Stimulated activated CD8-positive, alpha-beta memory T cell treated with anti-CD3 and anti-CD28 coated beads, Interleukin-15, amount 100 ng/mL, for 24 hours (primary cell): ENCODE measurements at regions not wholly inside any gene's neighbourhood (a gene's known extent, or its start where the extent isn't known, plus 50 kb on each side); places are given as distances from the start of the nearest gene placed in this dataset.

Experiments
- DNase-seq: peaks from one replicate; pipeline ENCODE4 v3.0.0-alpha.2; 2020; ENCODE audit warnings: low read depth

GRCh38 chr4:82031376-82031927, 342.3 kb downstream of the HNRNPD start:
- DNase-seq = no peak

- DNase-seq = no peak
Measured at GRCh38 chr4:82017680-82018079, 356.1 kb downstream of the HNRNPD start.

- DNase-seq = no peak
Measured at GRCh38 chr4:82005158-82005557, 368.6 kb downstream of the HNRNPD start.

DNA sequence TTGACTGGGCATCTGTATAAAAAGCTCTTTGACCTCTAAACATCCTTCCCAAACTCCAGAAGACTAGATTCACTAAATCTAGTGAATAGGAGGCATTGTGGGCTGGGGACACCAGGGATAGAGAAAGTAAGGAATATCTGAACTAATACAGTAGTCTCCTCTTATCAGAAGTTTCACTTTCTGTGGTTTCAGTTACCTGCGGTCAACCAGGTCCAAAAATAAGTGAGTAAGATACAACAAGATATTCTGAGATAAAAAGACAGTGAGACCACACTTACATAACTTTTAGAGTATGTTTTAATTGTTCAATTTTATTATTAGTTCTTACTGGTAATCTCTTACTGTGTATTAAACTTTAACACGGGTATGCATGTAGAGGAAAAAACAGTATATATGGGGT, 376.5 kb downstream of the HNRNPD start:
- DNase-seq = no peak

GRCh38 chr4:81990898-81991297, 382.9 kb downstream of the HNRNPD start:
- DNase-seq = no peak

DNA sequence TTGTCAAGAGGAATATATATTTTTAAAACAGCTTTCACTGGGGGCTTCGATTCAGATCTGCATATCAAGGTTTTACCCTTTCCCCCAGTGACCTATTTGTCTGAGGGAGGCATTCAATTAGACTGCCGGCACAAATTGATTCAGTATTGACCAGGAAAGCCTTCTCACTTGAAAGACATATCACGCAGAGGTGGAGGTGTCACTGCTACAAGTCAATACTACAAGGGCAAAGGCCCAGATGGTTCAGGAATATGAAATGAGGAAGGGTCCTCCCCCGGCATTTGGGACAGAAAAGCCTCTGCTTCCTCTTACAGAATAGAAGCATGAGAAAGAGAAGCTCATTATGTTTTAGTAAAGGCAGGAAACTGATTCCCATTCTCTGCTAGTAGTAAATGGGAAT, 383.6 kb downstream of the HNRNPD start:
- DNase-seq = no peak

DNA sequence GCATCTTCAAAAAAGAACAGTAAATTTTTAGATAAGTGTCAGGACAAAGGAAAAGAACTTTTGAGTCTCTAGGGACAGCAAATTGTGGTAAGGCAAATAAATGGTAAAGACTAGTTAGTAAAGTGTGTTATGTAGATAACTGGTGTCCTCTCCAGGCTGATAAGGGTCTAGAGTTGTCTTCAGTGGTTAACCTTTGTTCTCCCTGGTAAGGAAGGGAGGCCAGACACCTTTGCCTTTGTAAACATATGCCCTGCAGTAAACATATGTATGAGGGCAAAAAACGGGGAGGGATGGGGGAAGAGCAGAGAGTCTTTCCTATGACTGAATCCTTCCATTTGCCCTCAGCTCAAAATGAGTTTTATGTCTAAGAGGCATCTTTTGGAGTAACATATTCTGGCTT, 384.6 kb downstream of the HNRNPD start:
- DNase-seq = no peak

DNA sequence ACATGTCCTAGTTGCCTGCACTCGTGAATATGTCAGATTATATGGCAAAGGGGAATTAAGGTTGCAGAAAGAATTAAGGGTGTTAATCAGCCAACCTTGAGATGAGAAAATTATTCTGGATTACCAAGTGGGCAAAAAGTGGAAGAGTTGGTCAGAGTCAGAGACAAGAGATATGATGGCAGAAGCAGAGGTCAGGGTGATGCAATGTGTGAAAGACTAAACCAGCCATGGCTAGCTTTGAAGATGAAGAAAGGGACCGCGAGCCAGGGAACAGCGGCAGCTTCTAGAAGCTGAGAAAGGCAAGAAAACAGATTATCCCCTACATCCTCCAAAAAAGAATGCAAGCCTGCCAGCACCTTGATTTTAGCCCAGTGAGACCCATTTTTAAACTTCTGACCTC, 385.6 kb downstream of the HNRNPD start:
- DNase-seq = no peak

DNA sequence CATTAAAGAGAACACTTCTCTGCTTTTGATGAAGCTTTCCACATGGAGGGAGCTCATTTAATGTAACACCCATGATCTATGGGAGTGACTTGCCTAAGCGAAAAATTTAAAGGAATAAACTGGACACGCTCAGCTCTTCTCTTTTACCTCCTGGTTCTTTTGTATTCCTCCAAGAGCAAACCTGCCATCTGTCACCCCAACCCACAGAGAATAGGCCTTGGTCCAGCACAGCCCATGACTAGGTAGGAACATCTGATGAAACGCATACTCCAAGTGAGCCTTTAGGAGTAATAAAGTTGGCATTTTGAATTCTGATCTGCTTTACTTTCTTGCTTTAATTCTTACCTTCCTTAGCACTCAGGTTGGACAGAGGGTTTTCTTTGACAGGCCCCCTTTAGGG, 389.0 kb downstream of the HNRNPD start:
- no peak for DNase-seq

DNA sequence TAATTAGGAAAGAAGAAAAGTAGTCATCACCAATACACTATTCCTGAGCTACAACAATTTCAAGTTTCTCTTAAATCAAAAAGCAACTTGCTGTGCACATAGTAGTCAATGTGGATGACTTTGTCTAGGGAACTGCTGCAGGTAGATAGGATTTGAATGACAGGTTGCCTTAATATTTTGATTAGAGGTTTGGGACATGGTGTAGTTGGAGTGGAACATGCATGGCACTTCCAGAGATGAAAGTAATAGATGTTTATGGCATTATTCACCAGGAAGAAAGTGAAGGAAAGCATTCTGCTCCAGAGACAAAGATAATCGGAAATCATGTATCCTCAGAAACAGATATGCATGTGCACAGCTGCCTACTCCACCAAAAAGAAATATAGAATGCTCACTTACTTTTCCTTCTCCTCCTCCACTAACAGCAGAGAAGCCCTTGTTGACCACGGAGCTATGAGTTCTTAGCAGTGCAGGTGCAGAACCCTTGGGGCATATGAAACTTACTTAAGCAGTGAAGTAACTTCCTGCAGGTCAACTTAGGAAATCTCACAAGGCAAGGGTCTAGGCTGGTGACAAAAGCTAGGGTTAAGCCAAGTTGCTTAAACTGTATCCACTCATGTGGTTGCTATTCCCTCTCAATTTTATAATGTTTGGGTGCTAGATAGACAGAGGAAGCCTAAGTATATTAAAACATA, 390.8 kb downstream of the HNRNPD start:
- no peak for DNase-seq

DNA sequence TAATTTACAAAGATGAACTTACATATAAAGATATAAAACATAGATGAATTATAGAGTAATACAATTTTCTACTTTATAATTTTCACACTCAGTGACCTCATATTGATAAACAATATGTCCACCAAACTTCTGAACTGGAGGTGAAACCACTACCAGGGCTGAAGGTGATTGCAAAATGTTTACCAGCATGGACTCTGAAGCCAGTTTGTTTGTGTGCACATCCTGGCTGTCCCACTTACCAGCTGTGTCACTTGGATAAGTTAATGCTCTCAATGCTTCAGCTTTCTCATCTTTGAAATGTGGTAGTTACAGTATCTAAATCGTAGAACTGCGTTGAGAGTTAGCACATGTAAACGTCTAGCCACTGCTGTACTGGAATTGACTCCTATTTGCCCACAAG, 392.6 kb downstream of the HNRNPD start:
- no peak for DNase-seq

- DNase-seq = no peak
Measured at GRCh38 chr4:81974523-81974922, 399.3 kb downstream of the HNRNPD start.

- no peak for DNase-seq
Measured at GRCh38 chr4:81971637-81972381, 402.0 kb downstream of the HNRNPD start.

GRCh38 chr4:81971061-81971460, 402.7 kb downstream of the HNRNPD start:
- DNase-seq = no peak

DNA sequence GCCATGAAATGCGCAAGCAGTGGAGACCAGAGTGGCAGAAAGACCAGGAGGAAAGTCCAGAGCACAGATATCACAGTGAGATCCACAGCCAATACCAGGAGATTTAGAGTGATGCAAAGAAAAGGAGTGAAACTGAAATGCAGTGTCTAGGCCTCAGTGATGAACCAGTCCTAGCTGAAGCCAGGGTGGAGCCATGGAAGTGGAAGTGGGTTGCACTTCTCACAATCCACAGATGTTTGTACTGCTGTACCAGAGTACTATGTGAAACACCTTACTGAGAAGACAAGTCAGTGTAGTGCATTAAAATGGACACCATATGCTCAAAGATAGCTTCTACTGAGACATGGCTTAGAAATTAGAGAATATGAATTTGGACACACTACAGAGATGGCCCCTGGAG, 403.3 kb downstream of the HNRNPD start:
- DNase-seq = no peak

DNA sequence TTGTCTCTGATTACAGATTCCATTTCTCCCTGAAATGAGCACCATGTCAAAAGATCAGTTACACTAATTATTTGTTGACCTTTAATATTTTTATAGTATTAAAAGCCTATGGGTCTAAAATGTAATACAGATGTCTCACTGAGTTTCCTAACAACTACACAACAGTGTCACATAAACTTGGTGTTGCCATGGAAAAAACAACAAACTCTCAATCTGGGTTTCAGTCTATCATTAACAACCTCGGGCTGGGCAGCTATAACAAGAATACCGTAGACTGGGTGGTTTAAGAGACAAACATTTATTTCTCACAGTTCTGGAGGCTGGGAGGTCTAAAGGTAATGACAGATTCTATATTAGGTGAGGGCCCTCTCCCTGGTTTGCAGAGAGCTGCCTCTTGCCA, 407.1 kb downstream of the HNRNPD start:
- no peak for DNase-seq

DNA sequence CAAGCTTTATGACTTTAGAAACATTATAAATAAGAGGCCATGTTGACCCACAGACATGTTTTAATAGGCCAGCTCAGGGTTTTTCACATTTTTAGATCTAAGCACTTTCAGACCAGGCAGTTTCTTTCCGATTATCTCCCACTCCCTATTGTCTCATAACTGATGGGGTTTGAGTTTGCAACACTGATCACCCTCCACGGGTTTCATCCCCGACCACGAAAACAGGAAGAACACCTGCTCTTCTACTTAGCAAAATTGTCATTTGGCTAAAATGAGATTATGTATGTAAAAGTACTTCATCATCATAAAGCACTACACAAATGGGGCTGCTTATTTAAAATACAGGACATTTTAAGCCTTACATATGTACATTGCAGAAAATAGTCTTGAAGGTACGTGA, 407.9 kb downstream of the HNRNPD start:
- no peak for DNase-seq

DNA sequence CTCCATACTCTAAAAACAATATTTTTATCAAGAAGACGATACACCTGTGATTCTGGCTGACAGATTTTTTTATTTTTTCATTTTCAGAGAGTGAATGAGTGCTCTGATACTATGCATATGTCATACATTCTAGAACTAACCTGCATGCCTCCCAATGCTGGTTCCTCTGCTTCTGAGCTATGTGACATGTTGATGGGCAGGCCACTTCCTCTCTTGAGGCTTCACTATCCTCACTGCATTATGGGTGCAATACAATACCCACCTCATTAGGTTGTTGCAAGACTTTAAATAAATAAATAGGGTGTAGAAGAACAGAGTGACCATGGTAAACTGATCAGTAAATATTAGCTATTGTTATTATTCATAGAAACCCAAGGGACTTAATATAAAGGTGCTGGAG, 408.3 kb downstream of the HNRNPD start:
- DNase-seq = no peak

DNA sequence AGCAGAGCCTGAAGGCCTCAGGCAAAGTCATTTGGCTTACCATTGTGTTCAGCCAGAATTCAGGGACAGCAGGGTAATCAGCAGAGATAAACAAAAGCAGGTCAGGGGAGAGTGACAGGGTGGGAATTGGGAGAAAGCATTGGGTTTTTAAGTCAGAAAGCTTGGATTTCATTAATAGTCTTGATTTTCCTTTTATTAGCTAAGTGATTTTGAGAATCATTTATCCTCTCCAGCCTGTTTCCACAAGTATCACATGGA, 410.1 kb downstream of the HNRNPD start:
- no peak for DNase-seq

DNA sequence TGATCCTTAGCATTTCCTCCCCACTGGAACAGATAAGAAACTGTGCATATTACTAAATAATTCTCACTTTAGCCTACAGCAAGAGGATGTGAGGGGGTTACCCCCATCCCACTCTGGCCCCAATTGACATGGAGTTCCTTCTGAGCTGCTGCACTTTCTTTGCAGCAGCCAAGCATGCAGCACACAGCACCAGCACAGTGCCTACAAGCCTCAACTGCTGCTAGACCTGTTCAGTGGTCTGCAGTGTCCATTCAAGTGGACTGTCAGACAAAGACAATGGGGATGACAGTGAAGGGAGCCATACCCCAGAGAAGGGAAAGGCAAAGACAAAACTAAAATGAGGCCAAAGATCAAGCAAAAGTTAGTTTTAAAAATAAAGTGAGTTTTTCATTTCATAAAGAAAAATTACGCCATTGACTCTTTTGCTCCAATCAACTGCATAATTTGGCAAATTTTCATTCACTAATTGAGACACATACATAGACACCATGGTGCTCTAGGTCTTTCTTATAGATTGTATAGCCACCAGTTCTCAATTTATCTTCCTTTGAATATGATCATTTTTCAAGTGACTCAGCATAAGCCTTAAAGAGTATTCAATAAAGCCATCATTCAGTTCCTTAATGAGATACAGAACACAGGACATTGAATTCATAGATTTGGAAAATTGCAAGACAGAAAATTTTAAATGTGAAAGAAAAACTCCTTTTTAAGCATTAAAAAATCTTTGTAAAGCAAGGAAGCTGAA, 410.6 kb downstream of the HNRNPD start:
- no peak for DNase-seq

DNA sequence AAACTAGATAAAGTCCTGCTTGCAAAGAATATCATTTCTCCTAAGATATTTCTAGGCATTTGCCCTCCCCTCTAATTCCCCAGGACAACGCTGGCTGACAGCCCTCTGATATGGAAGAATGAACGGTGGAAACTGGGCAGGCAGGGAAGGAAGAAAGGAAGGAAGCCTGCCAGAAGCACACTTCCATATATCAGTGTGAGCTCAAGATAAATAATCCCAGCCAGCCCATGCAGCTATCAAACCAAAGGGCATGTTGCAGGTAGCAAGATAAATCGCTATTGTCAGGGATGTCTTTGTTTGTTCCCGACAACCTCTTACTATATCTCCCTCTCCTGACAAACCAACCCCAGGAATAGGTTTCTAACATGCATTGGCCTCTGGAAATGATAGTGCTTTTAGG, 412.8 kb downstream of the HNRNPD start:
- DNase-seq = no peak

DNA sequence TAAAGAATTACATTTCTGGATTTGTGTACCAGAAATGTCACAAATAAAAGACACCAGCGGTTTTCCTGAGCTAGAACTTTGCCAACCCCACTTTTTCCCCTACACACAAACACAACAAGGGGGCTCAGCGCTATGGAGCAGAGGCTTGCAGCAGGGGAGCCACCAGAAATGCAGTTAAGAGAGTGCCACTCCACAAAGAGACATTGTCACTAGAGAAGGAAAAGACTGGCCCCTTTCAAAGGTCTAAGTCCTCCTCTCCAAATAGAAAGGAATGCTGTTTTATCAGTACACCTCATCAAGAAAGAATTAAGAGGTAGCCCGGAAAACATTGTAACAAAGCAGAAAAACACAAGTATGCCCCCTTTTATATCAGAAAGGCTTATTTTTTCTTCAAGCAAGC, 419.5 kb downstream of the HNRNPD start:
- DNase-seq = no peak

DNA sequence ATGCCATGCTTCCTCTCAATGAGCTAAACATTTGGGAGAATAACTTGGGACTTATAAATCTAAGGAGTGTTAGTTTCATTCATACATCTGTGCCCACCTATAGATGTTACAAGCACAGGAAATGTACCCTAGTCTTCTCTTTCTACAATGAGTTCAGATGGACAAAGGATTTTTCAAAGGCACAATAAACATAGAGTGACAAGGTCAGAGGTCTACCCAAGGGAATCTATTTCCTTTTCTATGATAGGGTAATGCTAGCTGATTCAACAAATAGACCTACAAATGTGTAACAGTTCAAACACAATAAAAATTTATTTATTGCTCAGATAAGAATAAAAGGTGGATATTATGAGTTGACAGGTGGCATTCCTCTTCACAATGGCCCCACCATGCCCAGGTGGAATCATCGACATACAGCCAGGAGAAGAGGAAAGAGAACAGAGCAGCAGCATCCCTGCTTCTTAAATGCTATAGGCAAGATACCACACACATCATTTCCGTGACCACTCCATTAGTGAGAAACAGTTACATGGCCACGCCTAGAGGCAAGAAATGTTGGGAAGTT, 421.8 kb downstream of the HNRNPD start:
- DNase-seq = no peak
